Caco-2 (cell line): ENCODE measurements at regions not wholly inside any gene's neighbourhood (a gene's known extent, or its start where the extent isn't known, plus 50 kb on each side); places are given as distances from the start of the nearest gene placed in this dataset.

Experiments
- BruUV-seq: library from RNA; stranded (reverse); fragments of 400-500 nt; replicated peaks from 2 replicates; lab custom pipeline; 2021; lab: Mats Ljungman, UMichigan
- CTCF ChIA-PET: fragments of 300-600 bp; sonication (Branson Sonifier 250); formaldehyde crosslinking; loops from one replicate; lab custom pipeline; 2022; ENCODE audit warnings: antibody characterized with exemption; lab: Charles Lee
- POLR2A ChIA-PET: fragments of 300-600 bp; sonication (Branson Sonifier 250); formaldehyde crosslinking; loops from one replicate; lab custom pipeline; 2022; ENCODE audit warnings: antibody characterized with exemption; lab: Charles Lee
- DNase-seq, 2 experiments: peaks; one replicate each; pipeline versions ENCODE4 v3.0.0 to v3.0.0-alpha.2; 2020 to 2022
- H3K27me3 ChIP-seq: replicated peaks from 2 replicates; pipeline ENCODE4 v1.6.0; 2011; ENCODE audit warnings: low read length; ENCODE audit not compliant: control insufficient read depth, insufficient read depth
- H3K36me3 ChIP-seq: 2 replicates; pipeline ENCODE4 v1.5.1; 2011; ENCODE audit warnings: low read length; ENCODE audit not compliant: control insufficient read depth, insufficient read depth
- H3K4me1 ChIP-seq: fragments of 250-450 bp; sonication (Bioruptor Pico); 2 replicates; pipeline ENCODE4 v1.5.1; 2020; ENCODE audit warnings: mild to moderate bottlenecking
- H3K4me3 ChIP-seq: 2 replicates; pipeline ENCODE4 v1.5.1; 2011; ENCODE audit warnings: low read depth, mild to moderate bottlenecking, control low read depth, low read length
- H3K9me3 ChIP-seq: fragments of 250-450 bp; sonication (Bioruptor Pico); 2 replicates; pipeline ENCODE4 v1.5.1; 2020; ENCODE audit warnings: mild to moderate bottlenecking, moderate library complexity
- H3K27ac Mint-ChIP-seq: one replicate; pipeline ENCODE4 v1.8.0; 2022; ENCODE audit warnings: mixed read lengths; ENCODE audit not compliant: unreplicated experiment
- H3K27me3 Mint-ChIP-seq: one replicate; pipeline ENCODE4 v1.8.0; 2022; ENCODE audit warnings: mixed read lengths; ENCODE audit not compliant: insufficient read depth, unreplicated experiment
- H3K36me3 Mint-ChIP-seq: one replicate; pipeline ENCODE4 v1.8.0; 2022; ENCODE audit warnings: mild to moderate bottlenecking, mixed read lengths; ENCODE audit not compliant: insufficient read depth, unreplicated experiment
- H3K4me1 Mint-ChIP-seq: one replicate; pipeline ENCODE4 v1.8.0; 2022; ENCODE audit warnings: low read depth, mixed read lengths; ENCODE audit not compliant: unreplicated experiment
- H3K4me3 Mint-ChIP-seq: one replicate; pipeline ENCODE4 v1.8.0; 2022; ENCODE audit warnings: mild to moderate bottlenecking, moderate library complexity, mixed read lengths; ENCODE audit not compliant: unreplicated experiment
- H3K9me3 Mint-ChIP-seq: one replicate; pipeline ENCODE4 v1.8.0; 2022; ENCODE audit warnings: mixed read lengths; ENCODE audit not compliant: unreplicated experiment
- intact Hi-C: fragments of 100-400 bp; cut with micrococcal nuclease; formaldehyde crosslinking; loops from one replicate; pipeline ENCODE4 v1.10.0; 2022; ENCODE audit not compliant: unreplicated experiment
- TF ChIP-seq, protein P1 (sequence below), 2 experiments: fragments of 200-600 bp in 1 of 2; IDR thresholded peaks; 1 replicate in 1 of 2; 2 replicates in 1 of 2; pipeline versions ENCODE4 v1.5.1 to v1.8.0; 2011 to 2022; ENCODE audit warnings: antibody characterized with exemption in 1 of 2, control low read depth in 1 of 2, inconsistent platforms in 1 of 2, low read depth in 1 of 2, low read length in 1 of 2, mild to moderate bottlenecking in 1 of 2, moderate library complexity in 1 of 2; ENCODE audit not compliant: insufficient read depth in 1 of 2, severe bottlenecking in 1 of 2, unreplicated experiment in 1 of 2

DNA sequence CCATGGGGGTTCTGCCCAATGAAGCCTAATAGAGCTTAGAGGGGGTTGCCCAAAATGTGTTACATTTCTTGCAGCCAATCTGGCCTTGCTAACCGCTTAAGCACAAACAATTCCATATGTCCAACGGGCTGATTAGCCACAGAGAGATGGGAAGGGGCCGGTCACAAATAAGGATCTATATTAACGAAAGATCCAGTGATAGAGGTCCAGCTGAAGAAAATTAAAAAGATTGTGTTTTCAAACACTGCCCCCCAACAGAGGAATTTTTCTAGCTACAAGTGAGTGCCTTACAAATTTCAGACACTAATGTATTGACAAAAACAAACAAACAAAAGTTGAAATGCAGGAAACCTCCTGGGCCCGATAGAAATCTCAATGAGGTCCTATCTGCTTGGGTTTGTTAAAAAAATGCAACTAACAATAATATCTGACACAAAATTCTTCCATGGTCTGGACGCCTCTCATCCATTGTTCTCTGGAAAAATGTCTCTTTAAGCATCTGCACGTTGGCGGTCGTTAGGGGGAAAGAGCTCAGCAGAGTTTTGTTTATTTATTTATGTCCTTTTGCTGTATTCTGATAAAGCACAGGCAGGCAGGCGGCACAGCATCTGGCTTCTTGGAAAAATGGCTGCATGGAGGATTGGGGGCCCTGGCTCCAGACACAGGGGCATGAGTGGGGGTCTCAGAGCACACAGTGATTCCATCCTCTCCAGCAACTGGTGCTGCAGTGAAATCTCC is 402.0 kb downstream of the RPS24 start:
- Histone ChIP-seq H3K9me3 (no peaks in the 10 kb centered on the region), H3K4me1 (peaks cover 5% of the 10 kb centered on the region), H3K27me3 (no peaks in the 10 kb centered on the region), H3K36me3 (no peaks in the 10 kb centered on the region), H3K4me3 (no peak overlapping the region)
- Mint-ChIP-seq H3K9me3 (no peaks in the 10 kb centered on the region), H3K36me3 (no peaks in the 10 kb centered on the region), H3K27me3 (no peaks in the 10 kb centered on the region), H3K4me1 (peaks cover 7% of the 10 kb centered on the region), H3K27ac (no peak overlapping the region), H3K4me3 (no peak overlapping the region)
- ChIA-PET POLR2A (no interaction called here), CTCF (no interaction called here)
- intact Hi-C loops, result no loop called here
- no TSS peak for BruUV-seq
- DNase-seq, result no peak
- TF ChIP-seq, protein P1, sequence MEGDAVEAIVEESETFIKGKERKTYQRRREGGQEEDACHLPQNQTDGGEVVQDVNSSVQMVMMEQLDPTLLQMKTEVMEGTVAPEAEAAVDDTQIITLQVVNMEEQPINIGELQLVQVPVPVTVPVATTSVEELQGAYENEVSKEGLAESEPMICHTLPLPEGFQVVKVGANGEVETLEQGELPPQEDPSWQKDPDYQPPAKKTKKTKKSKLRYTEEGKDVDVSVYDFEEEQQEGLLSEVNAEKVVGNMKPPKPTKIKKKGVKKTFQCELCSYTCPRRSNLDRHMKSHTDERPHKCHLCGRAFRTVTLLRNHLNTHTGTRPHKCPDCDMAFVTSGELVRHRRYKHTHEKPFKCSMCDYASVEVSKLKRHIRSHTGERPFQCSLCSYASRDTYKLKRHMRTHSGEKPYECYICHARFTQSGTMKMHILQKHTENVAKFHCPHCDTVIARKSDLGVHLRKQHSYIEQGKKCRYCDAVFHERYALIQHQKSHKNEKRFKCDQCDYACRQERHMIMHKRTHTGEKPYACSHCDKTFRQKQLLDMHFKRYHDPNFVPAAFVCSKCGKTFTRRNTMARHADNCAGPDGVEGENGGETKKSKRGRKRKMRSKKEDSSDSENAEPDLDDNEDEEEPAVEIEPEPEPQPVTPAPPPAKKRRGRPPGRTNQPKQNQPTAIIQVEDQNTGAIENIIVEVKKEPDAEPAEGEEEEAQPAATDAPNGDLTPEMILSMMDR (IDR thresholded peaks at IDR 0.05; ENCODE audit: insufficient read depth in 1 of 2, low read depth in 1 of 2, low read length in 1 of 2, severe bottlenecking in 1 of 2, unreplicated experiment in 1 of 2), result no peak

DNA sequence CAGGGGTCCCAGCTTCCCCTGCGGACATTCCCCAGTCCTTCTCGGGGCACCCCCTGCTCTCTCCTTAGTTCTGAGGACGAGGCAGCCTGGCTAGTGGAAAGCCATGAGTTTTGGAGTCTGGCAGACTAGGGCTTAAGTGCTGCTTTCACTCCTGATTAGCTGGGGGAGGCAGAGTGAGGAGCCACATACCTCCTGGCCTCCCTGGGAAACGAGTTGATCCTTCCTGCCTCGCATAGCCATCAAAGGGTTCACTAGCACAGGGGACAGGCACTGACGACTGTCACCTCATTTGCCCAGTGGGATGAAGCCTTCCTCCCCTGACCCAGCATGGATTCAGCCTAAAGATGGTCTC is 402.5 kb downstream of the RPS24 start:
- BruUV-seq, result no TSS peak

DNA sequence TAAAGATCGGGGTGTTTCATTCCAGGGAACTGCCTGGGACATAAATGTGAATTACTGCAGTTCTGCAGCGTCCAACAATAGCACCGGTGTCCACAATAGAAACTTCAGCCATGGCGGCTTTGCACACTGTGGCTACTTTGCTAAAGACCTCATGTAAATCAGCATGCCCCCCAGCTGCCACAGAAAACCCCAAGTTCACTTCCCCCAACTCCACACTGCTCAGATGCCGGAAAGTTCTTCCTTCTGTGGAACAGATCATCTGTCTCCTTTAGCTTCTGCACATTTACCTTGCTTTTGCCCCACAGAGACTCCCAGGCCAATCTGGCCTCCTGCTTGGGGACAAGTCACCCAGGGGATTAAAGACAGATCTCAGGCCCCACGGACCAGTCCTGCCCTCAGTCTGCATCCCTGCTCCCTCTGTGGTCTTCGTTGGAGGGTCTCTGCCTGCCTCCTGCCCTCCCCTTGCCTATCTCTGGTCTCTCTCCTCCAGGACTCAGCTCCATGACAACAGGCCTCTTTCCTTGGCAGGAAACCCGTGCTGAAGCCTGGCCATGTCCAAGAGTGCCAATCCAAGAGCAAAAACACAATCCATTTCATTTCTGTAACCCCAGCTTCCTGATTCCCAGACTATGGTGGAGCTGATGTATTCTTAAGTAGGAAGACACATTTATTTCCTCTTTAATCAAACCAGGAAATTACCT is 403.2 kb downstream of the RPS24 start:
- Mint-ChIP-seq H3K36me3 (no peaks in the 10 kb centered on the region), H3K9me3 (no peaks in the 10 kb centered on the region), H3K27me3 (no peaks in the 10 kb centered on the region), H3K27ac (peak overlapping the region; percentile 55), H3K4me3 (no peak overlapping the region), H3K4me1 (peaks cover 7% of the 10 kb centered on the region)
- TF ChIP-seq, protein P1 (IDR thresholded peaks at IDR 0.05; ENCODE audit: insufficient read depth in 1 of 2, low read depth in 1 of 2, low read length in 1 of 2, severe bottlenecking in 1 of 2, unreplicated experiment in 1 of 2), result no peak
- DNase-seq, result no peak
- POLR2A ChIA-PET, result no interaction called here
- H3K27me3 ChIP-seq, result no peaks in the 10 kb centered on the region
- no peak overlapping the region for H3K4me3 ChIP-seq
- H3K4me1 ChIP-seq, result peaks cover 5% of the 10 kb centered on the region
- no peaks in the 10 kb centered on the region for H3K9me3 ChIP-seq
- BruUV-seq, result no TSS peak
- H3K36me3 ChIP-seq, result no peaks in the 10 kb centered on the region
- CTCF ChIA-PET, result no interaction called here
- intact Hi-C loops, result no loop called here

More for the DNA sequence above, 402.5 kb downstream of the RPS24 start:
- H3K4me1 Mint-ChIP-seq, result peaks cover 7% of the 10 kb centered on the region
- Histone ChIP-seq H3K9me3 (no peaks in the 10 kb centered on the region), H3K4me3 (no peak overlapping the region), H3K27me3 (no peaks in the 10 kb centered on the region), H3K4me1 (peaks cover 5% of the 10 kb centered on the region), H3K36me3 (no peaks in the 10 kb centered on the region)
- ChIA-PET POLR2A (no interaction called here), CTCF (no interaction called here)
- TF ChIP-seq, protein P1 (IDR thresholded peaks at IDR 0.05; ENCODE audit: insufficient read depth in 1 of 2, low read depth in 1 of 2, low read length in 1 of 2, severe bottlenecking in 1 of 2, unreplicated experiment in 1 of 2), result no peak
- DNase-seq, result no peak
- no peaks in the 10 kb centered on the region for H3K36me3 Mint-ChIP-seq
- H3K27me3 Mint-ChIP-seq, result no peaks in the 10 kb centered on the region
- H3K4me3 Mint-ChIP-seq, result no peak overlapping the region
- H3K9me3 Mint-ChIP-seq, result no peaks in the 10 kb centered on the region
- intact Hi-C loops, result no loop called here
- no peak overlapping the region for H3K27ac Mint-ChIP-seq
